RWPE1 (cell line): ENCODE measurements at regions not wholly inside any gene's neighbourhood (a gene's known extent, or its start where the extent isn't known, plus 50 kb on each side); places are given as distances from the start of the nearest gene placed in this dataset.
A peak's percentile ranks its signal among the peaks of the same experiment; 100 is the strongest.
"Not testable (repeated sequence)": the region's sequence is repeated elsewhere in the genome, so short reads cannot be mapped to it uniquely, and the experiment has no call there.

Experiments used
- CTCF ChIA-PET: fragments of 350-600 bp; sonication (Branson Sonifier 250); formaldehyde crosslinking; extraction: SDS; loops from one replicate; lab custom pipeline; 2021; lab: Yijun Ruan, JAX
- POLR2A ChIA-PET: fragments of 400-600 bp; formaldehyde crosslinking; extraction: SDS; loops from one replicate; lab custom pipeline; 2020; ENCODE audit warnings: antibody characterized with exemption; ENCODE audit not compliant: low non-redundant PET; lab: Yijun Ruan, JAX
- DNase-seq: peaks from one replicate; pipeline ENCODE4 v3.0.0; 2012; ENCODE audit warnings: low spot score
- H3K27ac ChIP-seq: fragments of 450-650 bp; 2 replicates; pipeline ENCODE4 v1.5.1; 2017
- CTCF ChIP-seq: fragments of 450-650 bp; conservative IDR thresholded peaks from 2 replicates; pipeline ENCODE4 v1.5.1; 2017; ENCODE audit warnings: low read depth, mild to moderate bottlenecking

- ChIA-PET POLR2A (no interaction called here), CTCF (interaction anchor here (0.5 kb wide), 1 partner anchor 438 kb away, joined by 3 read pairs; no protein-coding TSS in a partner anchor)
- no peak for DNase-seq
- no peak for TF ChIP-seq CTCF
- no peak overlapping the region for H3K27ac ChIP-seq
Observed at GRCh38 chr6:14406614-14407331, 289.2 kb downstream of the CD83 start.

GRCh38 chr6:14408446-14408845 is 290.9 kb downstream of the CD83 start:
- CTCF ChIA-PET = interaction anchor here (0.5 kb wide), 1 partner anchor 92 kb away, joined by 3 read pairs; no protein-coding TSS in a partner anchor

GRCh38 chr6:14412026-14412425 is 294.5 kb downstream of the CD83 start:
- no peak for TF ChIP-seq CTCF
- no peak overlapping the region for H3K27ac ChIP-seq
- ChIA-PET POLR2A (no interaction called here), CTCF (no interaction called here)
- no peak for DNase-seq

More at GRCh38 chr6:14408446-14408845, 290.9 kb downstream of the CD83 start:
- DNase-seq = no peak
- no peak for TF ChIP-seq CTCF
- POLR2A ChIA-PET = no interaction called here
- no peak overlapping the region for H3K27ac ChIP-seq

- no peak for DNase-seq
- no peak overlapping the region for H3K27ac ChIP-seq
- CTCF ChIA-PET = no interaction called here
- no peak for TF ChIP-seq CTCF
- POLR2A ChIA-PET = no interaction called here
Observed at GRCh38 chr6:14415452-14415851, 297.9 kb downstream of the CD83 start.

GRCh38 chr6:14417377-14417776 is 299.8 kb downstream of the CD83 start:
- no peak for TF ChIP-seq CTCF
- peak; percentile 20 for DNase-seq
- ChIA-PET POLR2A (no interaction called here), CTCF (interaction anchor here (0.6 kb wide), 1 partner anchor 272 kb away, joined by 3 read pairs; no protein-coding TSS in a partner anchor)
- H3K27ac ChIP-seq = 0 out of 2 replicates have a peak overlapping the region, but pooled peaks have one; percentile 49

GRCh38 chr6:14419224-14419623 is 301.7 kb downstream of the CD83 start:
- CTCF ChIA-PET, DNase-seq, POLR2A ChIA-PET, H3K27ac ChIP-seq: not testable (repeated sequence)

GRCh38 chr6:14422061-14422460 is 304.5 kb downstream of the CD83 start:
- DNase-seq = no peak
- H3K27ac ChIP-seq = no peak overlapping the region
- POLR2A ChIA-PET = no interaction called here
- CTCF ChIA-PET = no interaction called here
- TF ChIP-seq CTCF = no peak
